Activated CD4-positive, alpha-beta T cell treated with anti-CD3 and anti-CD28 coated beads, Interleukin-2, Interleukin-4, amounts not matched to agents 100 ng/mL and 50 ng/mL, durations not matched to agents 16 hours and 8 hours (primary cell): ENCODE measurements at regions not wholly inside any gene's neighbourhood (a gene's known extent, or its start where the extent isn't known, plus 50 kb on each side); places are given as distances from the start of the nearest gene placed in this dataset.
"Not testable (repeated sequence)": the region's sequence is repeated elsewhere in the genome, so short reads cannot be mapped to it uniquely, and the experiment has no call there.

Experiments used
- DNase-seq: peaks from one replicate; pipeline ENCODE4 v3.0.0-alpha.2; 2020; ENCODE audit warnings: low spot score

DNA sequence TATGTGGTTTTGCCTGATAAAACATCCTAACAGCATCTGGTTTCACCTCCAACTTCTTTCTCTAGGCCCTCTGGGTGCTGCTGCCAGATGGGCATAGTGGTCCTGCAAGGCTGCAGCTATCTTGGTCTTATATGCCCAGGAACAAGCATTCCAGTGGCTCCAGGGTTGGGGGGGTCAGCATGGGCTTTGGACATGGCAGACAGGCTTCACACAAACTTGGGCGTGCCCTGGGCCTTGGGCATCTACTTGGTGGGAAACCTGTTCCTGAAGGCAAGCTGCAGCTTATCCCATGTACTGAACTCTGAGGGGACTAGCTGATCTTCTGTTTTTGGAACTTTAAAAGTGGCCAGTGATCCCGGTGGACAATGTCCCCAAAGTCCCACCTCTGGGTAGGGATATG, 54.9 kb upstream of the ZNF678 start:
- DNase-seq: no peak

DNA sequence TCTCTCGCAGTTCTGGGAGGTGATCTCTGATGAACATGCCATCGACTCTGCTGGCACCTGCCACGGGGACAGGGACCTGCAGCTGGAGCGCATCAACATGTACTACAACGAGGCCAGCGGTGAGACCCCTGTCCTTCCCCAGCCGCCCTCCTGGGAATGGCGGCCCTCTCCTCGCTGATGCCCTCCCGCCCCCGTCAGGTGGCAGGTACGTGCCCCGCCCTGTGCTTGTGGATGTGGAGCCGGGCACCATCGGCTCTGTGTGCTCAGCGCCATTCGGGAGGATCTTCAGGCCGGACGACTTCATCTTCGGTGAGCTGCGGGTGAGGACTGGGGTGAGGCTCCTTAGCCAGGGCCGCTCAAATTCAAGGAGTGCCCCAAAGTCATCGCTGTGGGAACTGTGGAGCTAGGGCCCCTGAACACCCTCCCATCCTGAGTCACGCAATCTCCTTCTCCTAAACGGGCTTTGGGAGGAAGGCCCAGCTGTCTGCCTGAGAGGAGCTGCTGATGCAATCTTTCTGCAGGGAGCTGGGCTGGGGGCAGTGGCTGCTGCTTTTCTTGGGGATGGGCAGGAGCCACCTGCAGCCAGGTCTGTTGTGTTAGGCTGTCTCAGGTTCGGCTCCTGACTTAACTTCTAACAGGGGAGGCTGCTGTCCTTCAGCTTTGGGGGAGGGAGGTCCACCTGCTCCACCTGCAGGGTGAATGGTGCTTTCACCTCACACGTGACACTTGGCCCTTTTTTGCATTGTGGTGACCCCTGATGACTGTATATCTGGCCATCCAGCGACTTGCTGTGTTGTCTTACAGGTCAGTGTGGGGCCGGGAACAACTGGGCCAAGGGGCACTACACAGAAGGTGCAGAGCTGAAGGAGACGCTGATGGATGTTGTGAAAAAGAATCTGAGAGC, 56.6 kb upstream of the ZNF678 start:
- not testable (repeated sequence) for DNase-seq

DNA sequence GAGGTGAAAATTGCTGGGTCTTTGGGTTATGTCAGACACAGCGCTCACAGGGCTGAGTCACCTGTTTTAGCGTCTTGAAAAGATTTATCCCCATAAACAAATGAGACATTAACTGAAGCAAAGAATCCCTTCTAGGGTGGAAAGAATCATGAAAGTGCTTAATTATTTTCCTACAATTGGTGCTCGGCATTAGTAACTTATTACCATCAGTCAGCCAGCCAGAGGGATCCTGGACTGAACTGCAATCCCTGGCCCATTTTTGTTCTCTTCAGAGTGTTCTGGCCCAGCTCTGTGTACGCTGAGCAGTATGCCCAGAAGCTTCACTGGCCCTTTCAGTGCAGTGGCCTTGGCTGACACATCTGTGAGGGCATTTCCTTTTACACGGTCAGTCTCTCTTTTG, 67.3 kb upstream of the ZNF678 start:
- DNase-seq: not testable (repeated sequence)

DNA sequence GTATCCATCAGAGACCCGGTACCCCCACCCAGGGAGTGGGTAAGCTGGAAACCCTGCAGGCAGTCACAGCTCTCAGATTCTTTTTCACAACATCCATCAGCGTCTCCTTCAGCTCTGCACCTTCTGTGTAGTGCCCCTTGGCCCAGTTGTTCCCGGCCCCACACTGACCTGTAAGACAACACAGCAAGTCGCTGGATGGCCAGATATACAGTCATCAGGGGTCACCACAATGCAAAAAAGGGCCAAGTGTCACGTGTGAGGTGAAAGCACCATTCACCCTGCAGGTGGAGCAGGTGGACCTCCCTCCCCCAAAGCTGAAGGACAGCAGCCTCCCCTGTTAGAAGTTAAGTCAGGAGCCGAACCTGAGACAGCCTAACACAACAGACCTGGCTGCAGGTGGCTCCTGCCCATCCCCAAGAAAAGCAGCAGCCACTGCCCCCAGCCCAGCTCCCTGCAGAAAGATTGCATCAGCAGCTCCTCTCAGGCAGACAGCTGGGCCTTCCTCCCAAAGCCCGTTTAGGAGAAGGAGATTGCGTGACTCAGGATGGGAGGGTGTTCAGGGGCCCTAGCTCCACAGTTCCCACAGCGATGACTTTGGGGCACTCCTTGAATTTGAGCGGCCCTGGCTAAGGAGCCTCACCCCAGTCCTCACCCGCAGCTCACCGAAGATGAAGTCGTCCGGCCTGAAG, 69.3 kb upstream of the ZNF678 start:
- not testable (repeated sequence) for DNase-seq

DNA sequence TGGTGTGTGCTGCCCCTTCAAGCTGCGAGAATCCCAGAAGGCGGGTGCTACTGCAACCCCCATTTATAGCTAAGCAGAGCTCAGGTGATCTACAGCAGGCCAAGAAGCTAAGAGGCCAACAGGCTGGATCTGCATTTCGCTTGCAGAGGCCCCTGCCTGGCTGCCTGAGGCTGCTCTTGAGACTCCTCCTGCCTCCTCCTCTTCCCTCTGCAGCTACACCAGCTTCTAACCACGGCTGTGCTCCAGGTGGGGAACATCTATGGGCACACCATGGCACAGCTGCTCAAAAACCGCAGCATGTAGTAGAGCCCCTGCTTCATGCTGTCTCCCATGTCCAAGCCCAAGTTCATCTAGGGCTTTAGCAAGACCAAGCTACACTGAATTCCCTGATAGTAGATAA, 72.9 kb upstream of the ZNF678 start:
- no peak for DNase-seq

DNA sequence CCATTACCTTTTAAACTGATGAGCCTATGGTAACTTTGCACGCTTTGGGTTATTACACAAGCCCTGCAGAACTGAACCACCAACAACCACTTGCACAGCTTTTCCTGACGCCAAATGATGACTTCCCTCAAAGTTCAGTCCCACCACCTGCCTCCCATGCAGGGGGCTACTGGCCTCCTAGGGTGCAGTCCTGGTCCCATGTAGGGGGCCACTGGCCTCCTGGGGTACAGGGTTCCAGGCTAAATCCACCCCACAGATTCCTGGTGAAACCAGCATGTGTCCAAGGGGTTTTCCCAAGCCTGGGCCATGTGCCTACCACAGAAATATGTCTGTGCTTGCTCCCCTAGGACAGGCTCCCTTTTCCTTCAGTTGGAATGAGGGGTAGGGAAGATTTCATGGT, 73.4 kb upstream of the ZNF678 start:
- DNase-seq: no peak

DNA sequence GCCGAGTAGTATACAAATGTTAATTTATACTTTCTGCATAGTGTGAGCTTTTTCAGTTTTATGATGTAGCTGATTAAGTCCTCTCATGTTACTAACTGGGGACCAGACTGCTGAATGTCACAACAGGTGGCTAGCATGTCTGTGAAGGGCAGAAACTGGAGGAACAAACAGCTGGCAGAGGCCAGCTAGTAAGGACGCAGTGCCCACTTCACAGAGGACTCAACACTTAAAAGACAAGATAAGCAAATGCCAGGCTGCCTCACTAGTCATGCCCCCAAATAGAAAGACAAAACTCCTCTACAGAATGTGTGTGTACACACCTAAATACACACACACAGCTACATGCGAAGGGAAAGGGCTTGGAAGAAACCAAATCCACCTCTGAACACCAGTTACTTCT, 73.8 kb upstream of the ZNF678 start:
- DNase-seq: no peak

DNA sequence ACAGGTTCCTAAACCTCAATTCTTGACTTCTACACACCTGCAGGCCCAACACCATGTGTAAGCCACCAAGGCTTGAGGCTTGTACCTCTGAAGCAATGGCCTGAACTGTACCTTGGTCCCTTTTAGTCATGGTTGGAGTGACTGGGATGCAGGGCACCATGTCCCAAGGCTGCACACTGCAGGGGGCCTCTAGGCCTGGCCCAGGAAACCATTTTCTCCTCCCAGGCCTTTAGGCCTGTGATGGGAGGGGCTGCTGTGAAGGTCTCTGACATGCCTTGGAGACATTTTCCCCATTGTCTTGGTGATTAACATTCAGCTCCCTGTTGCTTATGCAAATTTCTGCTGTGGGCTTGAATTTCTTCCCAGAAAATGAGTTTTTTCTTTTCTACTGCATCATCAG, 75.8 kb upstream of the ZNF678 start:
- DNase-seq: no peak

DNA sequence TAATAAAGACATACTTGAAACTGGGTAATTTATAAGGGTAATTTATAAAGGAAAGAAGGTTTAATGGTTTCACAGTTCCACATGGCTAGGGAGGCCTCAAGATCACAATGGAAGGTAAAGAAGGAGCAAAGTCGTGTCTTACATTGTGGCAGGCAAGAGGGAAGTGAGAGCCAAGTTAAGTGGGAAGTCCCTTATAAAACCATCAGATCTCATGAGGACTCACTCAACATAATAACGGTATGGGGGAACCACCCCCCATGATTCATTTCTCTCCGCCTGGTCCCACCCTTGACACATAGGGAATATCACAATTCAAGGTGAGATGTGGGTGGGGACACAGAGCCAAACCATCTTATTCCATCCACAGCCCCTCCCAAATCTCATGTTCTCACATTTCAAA, 76.8 kb upstream of the ZNF678 start:
- no peak for DNase-seq

DNA sequence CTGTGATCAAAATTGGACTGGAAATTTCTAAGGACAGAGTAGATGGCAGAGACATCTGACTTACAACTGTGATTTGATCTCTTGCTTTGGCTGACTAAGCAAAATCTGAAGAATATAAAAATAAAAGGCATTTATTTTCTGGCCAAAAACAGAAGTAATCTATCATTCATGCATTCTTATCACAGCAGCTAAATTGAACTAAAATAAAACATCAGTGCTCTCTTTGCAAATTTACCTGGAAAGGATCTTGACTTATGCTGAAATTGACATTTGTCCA, 81.4 kb upstream of the ZNF678 start:
- DNase-seq: no peak

DNA sequence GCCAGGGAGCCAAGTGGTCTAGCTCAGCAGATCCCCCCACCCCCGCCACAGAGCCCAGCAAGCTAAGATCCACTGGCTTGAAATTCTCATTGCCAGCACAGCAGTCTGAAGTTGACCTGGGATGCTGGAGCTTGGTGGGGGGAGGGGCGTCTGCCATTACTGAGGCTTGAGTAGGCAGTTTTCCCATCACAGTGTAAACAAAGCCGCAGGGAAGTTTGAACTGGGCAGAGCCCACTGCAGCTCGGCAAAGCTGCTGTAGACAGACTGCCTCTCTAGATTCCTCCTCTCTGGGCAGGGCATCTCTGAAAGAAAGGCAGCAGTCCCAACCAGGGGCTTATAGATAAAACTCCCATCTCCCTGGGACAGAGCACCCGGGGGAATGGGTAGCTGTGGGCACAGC, 89.3 kb upstream of the ZNF678 start:
- not testable (repeated sequence) for DNase-seq

DNA sequence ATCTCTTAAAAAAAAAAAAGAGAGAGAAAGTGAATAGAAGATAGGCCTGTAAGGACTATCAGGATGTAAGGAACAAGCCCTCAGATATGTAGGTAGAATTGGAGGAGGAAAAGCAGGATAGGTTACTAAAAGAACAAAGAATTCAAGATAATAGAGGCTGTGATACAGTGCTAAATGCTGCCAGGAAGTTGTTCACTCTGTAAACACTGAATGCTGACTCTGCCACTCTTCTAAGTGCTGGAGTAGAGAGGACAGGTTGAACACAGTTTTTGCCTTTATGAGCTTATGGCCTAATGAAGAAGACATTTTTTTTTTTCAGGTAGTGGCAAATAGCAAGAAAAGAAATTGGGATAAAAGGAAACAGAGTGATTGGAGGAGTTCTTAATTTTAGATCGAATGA, 90.6 kb upstream of the ZNF678 start:
- no peak for DNase-seq

DNA sequence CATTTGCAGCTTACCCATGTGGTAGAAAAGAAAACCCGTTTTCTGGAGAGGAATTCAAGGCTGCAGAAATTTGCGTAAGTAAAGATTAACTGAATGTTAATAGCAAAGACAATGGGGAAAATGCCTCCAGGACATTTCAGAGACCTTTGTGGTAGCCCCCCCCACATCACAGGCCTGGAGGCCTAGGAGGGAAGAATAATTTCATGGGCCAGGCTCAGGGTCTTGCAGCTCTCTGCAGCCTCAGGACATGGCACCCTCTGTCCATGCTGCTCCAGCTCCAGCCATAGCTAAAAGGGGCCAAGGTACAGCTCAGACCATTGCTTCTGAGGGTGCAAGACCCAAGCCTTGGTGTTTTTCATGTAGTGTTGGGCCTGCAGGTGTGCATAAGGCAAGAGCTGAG, 92.7 kb upstream of the ZNF678 start:
- DNase-seq: no peak

DNA sequence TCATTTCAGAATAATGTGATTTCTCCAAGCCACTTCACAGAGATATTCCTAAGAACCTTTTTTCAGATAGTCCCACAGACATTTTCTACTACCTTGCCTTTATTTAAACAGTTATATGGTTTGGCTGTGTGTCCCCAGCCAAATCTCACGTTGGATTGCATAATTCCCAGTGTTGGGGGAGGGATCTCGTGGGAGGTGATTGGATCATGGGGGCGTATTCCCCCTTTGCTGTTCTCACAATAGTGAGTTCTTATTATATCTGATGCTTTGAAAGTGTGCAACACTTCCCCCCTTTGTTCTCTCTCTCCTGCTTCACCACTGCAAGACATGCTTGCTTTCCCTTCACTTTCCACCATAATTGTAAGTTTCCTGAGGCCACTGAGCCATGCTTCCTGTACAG, 93.6 kb upstream of the ZNF678 start:
- DNase-seq: no peak

DNA sequence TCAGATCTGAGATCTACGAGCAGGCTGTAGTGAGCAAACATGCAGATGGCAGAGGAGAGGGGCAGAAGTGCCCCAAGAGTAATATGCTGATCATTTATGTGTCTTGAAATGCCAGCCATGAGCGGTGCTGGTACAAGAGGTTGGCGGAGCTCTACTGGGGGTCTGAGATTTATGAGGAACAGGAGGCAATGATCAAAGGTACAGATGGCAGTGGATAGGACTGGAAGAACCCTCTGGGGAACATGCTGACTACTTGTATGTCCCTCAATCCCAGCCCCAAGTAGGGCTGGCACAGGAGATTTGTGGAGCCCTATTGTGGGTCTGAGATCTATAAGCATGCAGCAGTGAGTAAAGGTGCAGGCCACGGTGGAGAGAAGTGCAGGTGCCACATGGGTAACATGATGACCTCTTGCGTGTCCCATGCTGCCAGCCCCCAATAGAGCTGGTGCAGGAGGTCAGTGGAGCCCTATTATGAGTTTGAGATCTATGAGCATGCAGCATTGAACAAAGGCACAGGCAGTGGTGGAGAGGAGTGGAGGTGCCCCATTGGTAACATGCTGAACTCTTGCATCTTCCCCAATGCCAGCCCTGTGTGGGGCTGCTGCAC, 97.2 kb upstream of the ZNF678 start:
- no peak for DNase-seq

DNA sequence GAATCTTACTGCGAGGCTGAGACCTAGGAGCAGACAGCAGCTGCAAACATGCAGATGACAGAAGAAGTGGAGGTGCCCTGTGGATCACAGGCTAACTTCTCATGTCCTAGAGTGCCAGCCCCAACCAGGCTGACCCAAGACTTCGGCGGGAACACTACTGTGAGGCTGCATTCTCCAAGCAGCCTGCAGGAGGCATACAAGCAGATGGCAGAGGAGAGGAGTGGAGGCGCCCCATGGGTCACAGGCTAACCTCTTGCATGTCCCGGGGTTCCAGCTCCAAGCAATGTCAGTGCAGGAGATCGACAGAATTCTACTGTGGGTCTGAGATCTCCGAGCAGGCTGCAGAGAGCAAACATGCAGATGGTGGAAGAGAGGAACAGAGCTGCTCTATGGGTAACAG, 98.1 kb upstream of the ZNF678 start:
- DNase-seq: no peak

DNA sequence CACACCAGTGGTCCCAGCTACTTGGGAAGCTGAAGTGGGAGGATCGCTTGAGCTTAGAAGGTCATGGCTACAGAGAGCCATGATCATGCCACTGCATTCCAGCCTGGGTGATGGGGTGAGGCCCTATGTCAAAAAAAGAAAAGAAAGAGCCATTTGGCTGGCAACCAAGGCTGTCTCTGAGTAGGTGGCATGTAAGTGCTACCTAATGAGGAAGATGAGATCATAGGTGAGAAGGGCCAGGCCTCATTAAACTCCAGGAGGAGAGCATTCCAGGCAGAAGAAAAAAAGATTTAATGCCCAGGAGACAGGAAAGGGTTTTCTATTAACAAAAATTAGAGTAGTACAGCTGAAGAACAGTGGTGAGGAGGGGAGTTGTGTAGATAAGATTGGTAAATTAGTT, 103.4 kb upstream of the ZNF678 start:
- no peak for DNase-seq

DNA sequence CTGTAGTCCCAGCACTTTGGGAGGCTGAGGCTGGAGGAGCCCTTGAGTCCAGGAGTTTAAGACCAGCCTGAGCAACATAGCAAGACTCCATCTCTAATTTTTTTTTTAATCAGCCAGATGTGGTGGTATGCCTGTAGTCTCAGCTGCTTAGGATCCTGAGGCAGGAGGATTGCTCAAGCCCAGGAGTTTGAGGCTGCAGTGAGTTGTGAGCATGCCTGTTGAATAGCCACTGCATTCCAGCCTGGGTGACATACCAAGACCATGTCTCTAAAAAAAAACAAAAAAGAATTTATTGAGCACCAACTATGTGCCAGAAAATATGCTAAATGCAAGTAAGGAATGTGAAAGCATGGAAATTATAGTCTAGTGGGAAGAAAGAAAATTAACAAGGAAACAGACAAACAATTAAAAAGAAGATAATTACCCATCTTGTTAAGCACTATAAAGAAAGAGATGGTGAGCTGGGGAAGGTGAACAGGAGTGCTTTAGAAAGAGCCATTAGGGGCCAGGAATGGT, 104.0 kb upstream of the ZNF678 start:
- DNase-seq: no peak

DNA sequence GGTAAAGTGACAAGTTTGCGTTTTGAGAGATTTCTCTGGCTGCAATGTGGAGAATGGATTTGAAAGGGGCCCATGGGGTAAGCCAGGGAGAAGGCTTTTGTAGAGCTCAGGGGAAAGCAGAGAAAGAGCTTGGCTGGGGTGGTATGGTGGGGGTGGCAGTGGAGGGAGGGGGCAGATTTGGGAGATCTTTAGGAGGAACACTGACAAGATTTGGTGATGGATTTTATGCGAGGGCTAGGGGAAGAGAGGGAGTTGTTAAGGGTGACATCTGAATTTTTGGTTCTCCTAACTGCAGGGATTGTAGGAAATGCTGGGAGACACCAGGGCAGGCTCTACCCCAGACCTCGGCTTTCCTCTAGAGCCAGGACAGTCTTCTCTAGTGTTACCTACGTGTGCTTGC, 108.7 kb upstream of the ZNF678 start:
- DNase-seq: no peak

DNA sequence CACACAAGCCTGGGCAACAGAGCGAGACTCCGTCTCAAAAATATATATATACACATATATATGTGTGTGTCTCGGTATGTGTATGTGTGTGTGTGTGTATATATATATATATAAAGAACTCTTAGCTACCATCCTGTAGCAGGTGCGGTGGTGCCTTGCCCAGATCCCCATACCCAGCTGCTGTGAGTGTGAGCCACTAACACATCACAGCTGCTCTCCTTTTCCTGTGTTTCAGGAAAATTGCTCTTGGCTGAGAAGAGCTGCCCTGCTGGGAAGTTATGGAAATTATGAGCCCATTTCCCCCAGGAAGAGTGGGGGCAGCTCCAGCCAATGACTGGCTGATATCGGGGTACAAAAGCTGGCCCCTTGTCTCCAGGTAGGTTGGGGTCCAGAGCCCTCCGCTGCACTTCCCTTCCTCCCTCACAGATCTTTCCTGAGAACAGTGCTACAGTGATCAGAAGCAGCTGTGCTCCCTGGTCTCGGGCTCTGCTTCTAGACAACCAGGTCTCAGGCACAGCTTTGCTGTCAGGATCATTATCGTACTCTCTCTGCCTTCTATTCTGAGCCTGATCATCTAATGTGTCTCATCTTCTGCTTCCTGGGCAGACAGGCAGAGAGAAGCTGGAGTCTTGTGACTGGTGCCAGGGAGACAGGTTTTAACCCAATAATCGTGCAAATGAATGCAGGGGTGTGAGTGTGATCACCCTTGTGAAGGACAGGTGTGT, 109.6 kb upstream of the ZNF678 start:
- no peak for DNase-seq

DNA sequence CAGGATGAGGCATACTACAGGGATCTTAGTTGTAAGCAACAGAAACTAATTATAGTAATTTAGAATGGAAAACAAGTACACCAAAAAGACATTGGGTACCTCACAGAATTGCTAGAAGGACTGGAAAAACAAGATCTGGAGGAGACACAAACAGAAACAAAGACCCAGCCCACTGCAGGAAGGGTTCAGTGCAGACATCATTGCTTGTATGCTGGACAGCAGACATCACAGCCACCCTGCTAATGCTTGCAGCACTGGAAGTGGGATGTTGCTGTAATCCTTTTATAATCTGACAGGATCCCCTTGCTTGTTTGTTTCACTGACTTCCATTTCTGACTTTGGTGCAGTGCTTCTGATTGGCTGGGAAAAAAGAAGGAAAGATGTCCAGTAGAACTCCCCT, 111.4 kb upstream of the ZNF678 start:
- DNase-seq: no peak

DNA sequence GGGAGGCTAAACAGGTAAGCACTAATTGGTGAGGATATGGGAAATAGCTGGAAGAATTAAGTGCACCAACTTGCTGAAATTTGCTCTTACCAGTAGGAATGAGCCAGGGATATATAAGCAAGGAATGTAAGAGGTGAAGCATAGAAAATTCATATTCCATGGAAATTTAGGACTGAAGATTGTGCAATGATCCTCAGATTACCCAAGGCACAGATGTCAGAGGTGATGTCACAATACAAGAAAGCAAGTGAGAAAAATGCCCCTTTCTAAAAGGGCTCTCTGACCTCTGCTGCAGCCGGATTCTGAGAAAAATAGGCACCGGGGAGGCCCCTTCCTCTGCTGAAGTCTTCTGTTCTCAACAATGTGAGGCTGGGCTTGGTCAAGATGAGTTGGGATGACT, 112.3 kb upstream of the ZNF678 start:
- DNase-seq: no peak

DNA sequence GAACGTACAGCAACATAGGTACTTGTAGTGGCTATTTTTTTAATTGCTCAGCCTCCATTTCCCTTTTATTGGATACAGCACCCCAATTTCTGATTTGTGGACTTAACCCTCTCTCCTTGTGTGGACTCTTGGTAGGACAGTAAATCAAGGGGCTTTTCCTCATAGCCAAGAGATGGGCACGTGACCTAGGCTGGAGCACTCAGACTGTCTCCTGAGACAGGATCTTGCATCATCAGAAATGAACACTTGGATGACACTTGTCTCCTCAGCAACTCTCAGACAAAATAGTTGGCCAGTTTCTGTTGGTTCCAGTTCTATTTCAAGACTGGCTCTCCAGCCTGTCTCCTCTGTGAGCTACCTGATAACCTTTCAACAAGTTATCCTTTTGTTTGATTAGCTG, 112.9 kb upstream of the ZNF678 start:
- no peak for DNase-seq
